Fibroblast of lung (primary cell): ENCODE measurements at regions not wholly inside any gene's neighbourhood (a gene's known extent, or its start where the extent isn't known, plus 50 kb on each side); places are given as distances from the start of the nearest gene placed in this dataset.

ENCODE experiments used
- DNase-seq, 2 donors: peaks; one replicate each; pipeline versions ENCODE4 v3.0.0 to v3.0.0-alpha.2; 2010; ENCODE audit warnings: low read depth in 2 of 2
- H2AFZ ChIP-seq: 2 replicates; pipeline ENCODE4 v1.5.1; 2012; ENCODE audit warnings: low read length, control low read depth, inconsistent platforms
- H3K27ac ChIP-seq: 2 replicates; pipeline ENCODE4 v1.5.1; 2011; ENCODE audit warnings: low read length, control low read depth; ENCODE audit not compliant: insufficient read depth
- H3K27me3 ChIP-seq: 2 replicates; pipeline ENCODE4 v1.5.1; 2011; ENCODE audit warnings: mild to moderate bottlenecking, low read length; ENCODE audit not compliant: control insufficient read depth, insufficient read depth
- H3K36me3 ChIP-seq: 2 replicates; pipeline ENCODE4 v1.5.1; 2011; ENCODE audit warnings: low read length; ENCODE audit not compliant: control insufficient read depth, insufficient read depth
- H3K4me1 ChIP-seq: 2 replicates; pipeline ENCODE4 v1.5.1; 2011; ENCODE audit warnings: low read length; ENCODE audit not compliant: control insufficient read depth, insufficient read depth; ENCODE audit errors: extremely low read depth
- H3K4me2 ChIP-seq: 2 replicates; pipeline ENCODE4 v1.5.1; 2011; ENCODE audit warnings: low read length, control low read depth; ENCODE audit not compliant: insufficient read depth; ENCODE audit errors: extremely low read depth
- H3K4me3 ChIP-seq, 4 experiments: fragments of 200-600 bp in 1 of 4; sonication (generic) in 1 of 4; replicated peaks in 1 of 4; 2 replicates each; pipeline ENCODE4 v1.5.1; 2011 to 2016; ENCODE audit warnings: low read length in 4 of 4, low read depth in 3 of 4, mild to moderate bottlenecking in 3 of 4, control low read depth in 2 of 4, inconsistent platforms in 1 of 4, mixed read lengths in 1 of 4; ENCODE audit not compliant: insufficient read depth in 1 of 4; ENCODE audit errors: control extremely low read depth in 1 of 4
- H3K79me2 ChIP-seq: 2 replicates; pipeline ENCODE4 v1.5.1; 2012; ENCODE audit warnings: mild to moderate bottlenecking, low read length, inconsistent platforms; ENCODE audit not compliant: control insufficient read depth, insufficient read depth
- H3K9ac ChIP-seq: 2 replicates; pipeline ENCODE4 v1.5.1; 2011; ENCODE audit warnings: mild to moderate bottlenecking, low read length, control low read depth; ENCODE audit not compliant: insufficient read depth
- H3K9me3 ChIP-seq: 2 replicates; pipeline ENCODE4 v1.5.1; 2012; ENCODE audit warnings: low read depth, low read length; ENCODE audit not compliant: control insufficient read depth, insufficient read depth
- H4K20me1 ChIP-seq: 2 replicates; pipeline ENCODE4 v1.5.1; 2011; ENCODE audit warnings: low read length; ENCODE audit not compliant: control insufficient read depth, insufficient read depth; ENCODE audit errors: extremely low read depth
- CTCF ChIP-seq, 2 donors: IDR thresholded peaks in 1 of 2; conservative IDR thresholded peaks in 1 of 2; 1 replicate in 1 of 2; 2 replicates in 1 of 2; pipeline ENCODE4 v1.5.1; 2011 to 2012; ENCODE audit warnings: low read length in 2 of 2, control low read depth in 1 of 2, inconsistent platforms in 1 of 2, low read depth in 1 of 2, mild to moderate bottlenecking in 1 of 2
- EZH2 ChIP-seq: IDR thresholded peaks from 2 replicates; pipeline ENCODE4 v1.5.1; 2012; ENCODE audit warnings: low read length, control low read depth, mild to moderate bottlenecking; ENCODE audit errors: missing control alignments

- Histone ChIP-seq H3K27ac (no peak overlapping the region), H3K27me3 (no peaks in the 10 kb centered on the region), H3K4me1 (no peaks in the 10 kb centered on the region), H3K36me3 (no peaks in the 10 kb centered on the region), H2AFZ (no peak overlapping the region), H3K4me3 (no peak overlapping the region), H3K9me3 (no peaks in the 10 kb centered on the region), H3K4me2 (no peak overlapping the region), H3K79me2 (no peaks in the 10 kb centered on the region), H3K9ac (no peak overlapping the region), H4K20me1 (no peaks in the 10 kb centered on the region)
- TF ChIP-seq EZH2 = no peak
- no peak for TF ChIP-seq CTCF (conservative IDR thresholded peaks at IDR 0.05 in 1 of 2, IDR thresholded peaks at IDR 0.05 in 1 of 2; ENCODE audit: low read depth in 1 of 2, low read length in 2 of 2)
- no peak for DNase-seq
Measured at GRCh38 chrX:94053575-94053974, 379.6 kb downstream of the FAM133A start.

- no peak for TF ChIP-seq CTCF (conservative IDR thresholded peaks at IDR 0.05 in 1 of 2, IDR thresholded peaks at IDR 0.05 in 1 of 2; ENCODE audit: low read depth in 1 of 2, low read length in 2 of 2)
- no peak for TF ChIP-seq EZH2
- Histone ChIP-seq H2AFZ (no peak overlapping the region), H3K9me3 (no peaks in the 10 kb centered on the region), H4K20me1 (no peaks in the 10 kb centered on the region), H3K4me1 (no peaks in the 10 kb centered on the region), H3K4me2 (no peak overlapping the region), H3K9ac (no peak overlapping the region), H3K27ac (no peak overlapping the region), H3K4me3 (no peak overlapping the region), H3K27me3 (no peaks in the 10 kb centered on the region), H3K36me3 (no peaks in the 10 kb centered on the region), H3K79me2 (no peaks in the 10 kb centered on the region)
- DNase-seq = no peak
Measured at GRCh38 chrX:94057385-94057784, 383.4 kb downstream of the FAM133A start.

DNA sequence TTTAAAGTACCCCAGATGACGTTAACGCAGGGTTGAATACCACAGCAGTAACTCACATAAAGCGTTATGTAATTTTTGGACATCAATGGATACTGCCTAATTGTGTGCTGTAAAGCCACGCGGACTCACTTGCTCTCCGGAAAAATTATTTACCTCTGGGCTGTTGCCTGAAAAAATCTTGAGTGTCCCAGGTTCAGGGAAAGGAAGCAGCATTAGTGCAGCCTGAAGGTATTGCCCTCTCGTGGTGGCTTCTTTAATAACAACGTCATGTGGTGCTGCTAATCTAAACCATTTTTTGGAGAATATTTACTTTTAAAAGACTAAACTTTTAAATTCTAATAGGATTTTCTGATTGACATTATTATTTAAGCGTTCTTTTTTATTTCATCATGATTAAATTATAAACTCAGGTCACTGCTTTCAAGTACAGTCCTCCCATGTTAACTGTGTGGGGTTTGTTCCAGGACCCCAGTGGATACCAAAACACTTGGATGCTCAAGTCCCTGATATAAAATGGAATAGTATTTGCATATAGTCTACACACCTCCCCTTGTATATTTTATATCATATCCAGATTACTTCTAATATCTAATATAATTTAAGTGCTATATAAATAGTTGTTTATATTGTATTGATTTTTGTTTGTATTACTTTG, 384.8 kb downstream of the FAM133A start:
- no peaks in the 10 kb centered on the region for H3K27me3 ChIP-seq
- no peak for DNase-seq
- TF ChIP-seq EZH2 = no peak
- no peak for TF ChIP-seq CTCF (conservative IDR thresholded peaks at IDR 0.05 in 1 of 2, IDR thresholded peaks at IDR 0.05 in 1 of 2; ENCODE audit: low read depth in 1 of 2, low read length in 2 of 2)
- H3K9me3 ChIP-seq = no peaks in the 10 kb centered on the region
- no peak overlapping the region for H3K4me2 ChIP-seq
- H3K27ac ChIP-seq = no peak overlapping the region
- no peaks in the 10 kb centered on the region for H3K36me3 ChIP-seq
- H3K4me3 ChIP-seq = no peak overlapping the region
- H3K79me2 ChIP-seq = no peaks in the 10 kb centered on the region
- H4K20me1 ChIP-seq = no peaks in the 10 kb centered on the region
- H3K9ac ChIP-seq = no peak overlapping the region
- no peak overlapping the region for H2AFZ ChIP-seq
- H3K4me1 ChIP-seq = no peaks in the 10 kb centered on the region
